Epithelial cell of esophagus (primary cell): ENCODE measurements at regions not wholly inside any gene's neighbourhood (a gene's known extent, or its start where the extent isn't known, plus 50 kb on each side); places are given as distances from the start of the nearest gene placed in this dataset.
A peak's percentile ranks its signal among the peaks of the same experiment; 100 is the strongest.
"Not testable (repeated sequence)": the region's sequence is repeated elsewhere in the genome, so short reads cannot be mapped to it uniquely, and the experiment has no call there.

ENCODE experiments used
- DNase-seq: peaks from one replicate; pipeline ENCODE4 v3.0.0; 2010; ENCODE audit warnings: low read depth
- H3K4me3 ChIP-seq: 2 replicates; pipeline ENCODE4 v1.5.1; 2011; ENCODE audit warnings: mild to moderate bottlenecking, low read length, control low read depth
- TF ChIP-seq, protein P1 (sequence below): IDR thresholded peaks from 2 replicates; pipeline ENCODE4 v1.5.1; 2011; ENCODE audit warnings: low read depth, mild to moderate bottlenecking, low read length, control low read depth, inconsistent platforms; ENCODE audit not compliant: insufficient read depth; ENCODE audit errors: missing control alignments

DNA sequence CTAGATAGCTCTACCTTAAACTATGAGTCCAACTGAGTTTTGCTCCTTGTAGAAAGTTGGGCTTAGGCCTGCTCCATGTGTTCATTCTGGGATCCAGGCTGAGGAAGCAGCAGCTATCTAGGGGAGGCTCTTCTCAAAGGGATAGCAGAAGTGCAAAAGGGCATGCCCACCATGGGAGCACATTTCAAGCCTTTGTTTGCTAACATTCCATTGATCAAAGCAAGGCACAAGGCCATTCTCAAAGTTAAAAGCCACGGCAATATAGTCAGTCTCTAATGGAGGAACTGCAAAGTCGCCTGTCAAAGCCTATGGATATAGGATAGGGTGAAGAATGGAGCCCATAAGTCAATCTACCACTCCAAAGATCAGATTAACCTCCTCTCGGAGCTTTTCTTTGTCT is 488.1 kb upstream of the ARX start:
- TF ChIP-seq, protein P1, sequence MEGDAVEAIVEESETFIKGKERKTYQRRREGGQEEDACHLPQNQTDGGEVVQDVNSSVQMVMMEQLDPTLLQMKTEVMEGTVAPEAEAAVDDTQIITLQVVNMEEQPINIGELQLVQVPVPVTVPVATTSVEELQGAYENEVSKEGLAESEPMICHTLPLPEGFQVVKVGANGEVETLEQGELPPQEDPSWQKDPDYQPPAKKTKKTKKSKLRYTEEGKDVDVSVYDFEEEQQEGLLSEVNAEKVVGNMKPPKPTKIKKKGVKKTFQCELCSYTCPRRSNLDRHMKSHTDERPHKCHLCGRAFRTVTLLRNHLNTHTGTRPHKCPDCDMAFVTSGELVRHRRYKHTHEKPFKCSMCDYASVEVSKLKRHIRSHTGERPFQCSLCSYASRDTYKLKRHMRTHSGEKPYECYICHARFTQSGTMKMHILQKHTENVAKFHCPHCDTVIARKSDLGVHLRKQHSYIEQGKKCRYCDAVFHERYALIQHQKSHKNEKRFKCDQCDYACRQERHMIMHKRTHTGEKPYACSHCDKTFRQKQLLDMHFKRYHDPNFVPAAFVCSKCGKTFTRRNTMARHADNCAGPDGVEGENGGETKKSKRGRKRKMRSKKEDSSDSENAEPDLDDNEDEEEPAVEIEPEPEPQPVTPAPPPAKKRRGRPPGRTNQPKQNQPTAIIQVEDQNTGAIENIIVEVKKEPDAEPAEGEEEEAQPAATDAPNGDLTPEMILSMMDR = no peak
- DNase-seq = no peak
- H3K4me3 ChIP-seq = no peak overlapping the region

- TF ChIP-seq, protein P1 = no peak
- H3K4me3 ChIP-seq = no peak overlapping the region
- no peak for DNase-seq
Measured at GRCh38 chrX:25507801-25508200, 492.0 kb upstream of the ARX start.

- H3K4me3 ChIP-seq = no peak overlapping the region
- no peak for DNase-seq
- TF ChIP-seq, protein P1 = no peak
Measured at GRCh38 chrX:25519258-25519657, 503.5 kb upstream of the ARX start.

GRCh38 chrX:25522443-25523010 is 506.8 kb upstream of the ARX start:
- not testable (repeated sequence) for H3K4me3 ChIP-seq, DNase-seq

- peak; percentile 24 for DNase-seq
- H3K4me3 ChIP-seq = no peak overlapping the region
- TF ChIP-seq, protein P1 = peak; percentile 10
Measured at GRCh38 chrX:25523574-25524540, 508.1 kb upstream of the ARX start.

GRCh38 chrX:25527156-25527555 is 511.4 kb upstream of the ARX start:
- DNase-seq = no peak
- TF ChIP-seq, protein P1 = no peak
- no peak overlapping the region for H3K4me3 ChIP-seq

DNA sequence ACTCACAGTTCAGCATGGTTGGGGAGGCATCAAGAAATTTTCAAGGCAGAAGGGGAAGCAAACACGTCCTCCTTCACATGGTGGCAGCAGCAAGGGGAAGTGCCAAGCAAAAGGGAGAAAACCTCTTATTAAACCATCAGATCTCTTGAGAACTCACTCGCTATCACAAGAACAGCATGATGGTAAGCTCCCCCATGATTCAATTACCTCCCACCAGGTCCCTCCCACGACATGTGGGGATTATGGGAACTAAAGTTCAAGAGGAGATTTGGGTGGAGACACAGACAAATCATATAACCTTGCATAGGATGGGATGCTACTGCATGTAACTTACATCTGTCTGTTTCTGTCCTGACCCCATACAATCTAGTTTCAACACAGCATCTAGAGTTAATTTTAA is 511.8 kb upstream of the ARX start:
- TF ChIP-seq, protein P1 = no peak
- no peak overlapping the region for H3K4me3 ChIP-seq
- DNase-seq = no peak
